Skeletal muscle satellite cell (primary cell): ENCODE measurements at regions not wholly inside any gene's neighbourhood (a gene's known extent, or its start where the extent isn't known, plus 50 kb on each side); places are given as distances from the start of the nearest gene placed in this dataset.
"Not testable (repeated sequence)": the region's sequence is repeated elsewhere in the genome, so short reads cannot be mapped to it uniquely, and the experiment has no call there.

ENCODE experiments used
- H3K27me3 ChIP-seq: 2 replicates; pipeline ENCODE4 v1.7.0; 2013; ENCODE audit warnings: low read length; ENCODE audit not compliant: control insufficient read depth, insufficient read depth
- H3K36me3 ChIP-seq: 2 replicates; pipeline ENCODE4 v1.7.0; 2013; ENCODE audit warnings: mild to moderate bottlenecking, control low read depth, low read length; ENCODE audit not compliant: insufficient read depth
- H3K4me1 ChIP-seq: 2 replicates; pipeline ENCODE4 v1.7.0; 2013; ENCODE audit warnings: low read length; ENCODE audit not compliant: control insufficient read depth, insufficient read depth
- H3K4me2 ChIP-seq: 2 replicates; pipeline ENCODE4 v1.7.0; 2013; ENCODE audit warnings: mild to moderate bottlenecking, low read length
- H3K4me3 ChIP-seq: 2 replicates; pipeline ENCODE4 v1.7.0; 2013; ENCODE audit warnings: low read length
- H3K9ac ChIP-seq: 2 replicates; pipeline ENCODE4 v1.7.0; 2013; ENCODE audit warnings: mild to moderate bottlenecking, low read depth, low read length, moderate library complexity
- H3K9me3 ChIP-seq: replicated peaks from 2 replicates; pipeline ENCODE4 v1.7.0; 2013; ENCODE audit warnings: mild to moderate bottlenecking, control low read depth, low read length

DNA sequence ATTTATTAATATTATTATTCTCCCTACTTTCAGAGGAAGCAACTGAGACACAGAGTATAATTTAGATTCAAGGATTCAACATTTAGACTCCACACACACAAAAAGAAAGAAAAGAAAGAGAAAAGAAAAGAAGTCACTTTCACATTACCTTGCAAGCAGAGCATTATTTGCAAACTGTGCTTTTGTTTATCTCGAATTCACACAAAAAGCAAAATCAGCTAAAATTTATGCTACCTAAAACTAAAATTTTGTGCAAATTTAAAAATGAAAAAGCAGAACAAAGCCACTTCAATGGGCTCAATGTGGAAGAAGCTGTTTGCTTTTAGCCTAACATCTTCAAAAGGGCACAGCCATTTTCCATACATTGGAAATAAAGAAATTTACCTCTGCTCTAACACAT is 1282.7 kb upstream of the GYPC start:
- no peak overlapping the region for H3K4me2 ChIP-seq
- H3K36me3 ChIP-seq: no peaks in the 10 kb centered on the region
- H3K9ac ChIP-seq: no peak overlapping the region

DNA sequence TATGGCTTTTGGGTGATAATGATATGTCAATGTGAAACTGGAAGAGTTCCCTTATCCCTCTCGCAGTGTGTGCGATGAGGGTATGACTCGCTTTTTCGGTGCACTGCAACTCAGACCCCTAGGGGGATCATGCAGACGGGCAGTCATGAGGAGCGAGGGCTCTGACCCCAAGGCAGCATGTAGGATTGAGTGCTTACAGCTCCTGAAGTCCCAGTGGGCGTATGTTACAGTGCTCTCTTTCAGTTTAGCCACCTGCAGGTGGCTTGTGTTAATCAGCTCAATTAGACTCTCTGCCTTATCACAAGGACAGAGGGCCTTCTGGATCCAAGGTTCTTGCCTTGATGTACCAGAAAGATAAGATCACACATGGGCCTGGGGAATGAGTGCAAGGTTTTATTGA is 1269.9 kb upstream of the GYPC start:
- no peaks in the 10 kb centered on the region for H3K27me3 ChIP-seq
- H3K36me3 ChIP-seq: no peaks in the 10 kb centered on the region
- H3K4me3 ChIP-seq: no peak overlapping the region
- no peaks in the 10 kb centered on the region for H3K9me3 ChIP-seq
- no peak overlapping the region for H3K4me2 ChIP-seq
- H3K4me1 ChIP-seq: no peaks in the 10 kb centered on the region
- no peak overlapping the region for H3K9ac ChIP-seq

More for the DNA sequence above, 1282.7 kb upstream of the GYPC start:
- no peaks in the 10 kb centered on the region for H3K27me3 ChIP-seq
- no peak overlapping the region for H3K4me3 ChIP-seq
- no peaks in the 10 kb centered on the region for H3K4me1 ChIP-seq
- H3K9me3 ChIP-seq: no peaks in the 10 kb centered on the region

DNA sequence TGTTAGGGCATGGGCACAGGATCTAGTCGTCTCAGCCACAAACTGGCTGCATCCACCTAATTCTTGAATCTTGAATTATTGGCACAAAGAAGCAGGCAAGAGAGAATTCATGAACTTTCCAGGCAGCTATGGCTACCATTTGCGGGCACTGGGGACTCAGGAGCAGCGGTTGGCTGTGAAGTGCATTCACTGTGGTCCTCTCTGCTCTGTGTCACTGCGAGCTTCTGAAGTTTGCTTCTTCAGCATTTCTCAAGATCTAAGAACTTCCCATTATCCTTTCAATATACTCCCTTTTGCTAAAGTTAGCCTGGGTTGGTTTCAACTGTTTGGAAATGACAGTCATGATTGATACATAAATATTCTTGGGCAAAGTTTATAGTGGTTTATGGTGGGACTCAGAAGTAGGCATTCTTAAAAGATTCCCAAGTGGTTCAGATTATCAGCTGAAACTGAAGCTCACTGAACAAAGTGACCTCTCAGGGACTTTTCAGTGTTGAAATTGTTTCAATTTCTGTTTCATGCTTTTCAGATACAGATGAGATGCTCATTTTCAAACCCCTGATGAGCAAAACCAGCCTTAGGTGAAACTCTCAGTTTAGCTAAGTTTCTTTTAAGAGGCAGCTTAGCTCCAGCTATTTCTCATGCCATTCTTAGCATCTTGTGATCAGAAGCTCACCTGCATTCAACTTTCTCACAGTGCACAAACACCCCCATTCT is 1258.3 kb upstream of the GYPC start:
- no peaks in the 10 kb centered on the region for H3K36me3 ChIP-seq

GRCh38 chr2:125398738-125399524 is 1257.0 kb upstream of the GYPC start:
- no peak overlapping the region for H3K4me2 ChIP-seq
- H3K4me1 ChIP-seq: no peaks in the 10 kb centered on the region
- no peak overlapping the region for H3K4me3 ChIP-seq
- no peaks in the 10 kb centered on the region for H3K9me3 ChIP-seq
- no peaks in the 10 kb centered on the region for H3K27me3 ChIP-seq
- H3K36me3 ChIP-seq: no peaks in the 10 kb centered on the region
- H3K9ac ChIP-seq: no peak overlapping the region

More for the DNA sequence above, 1258.3 kb upstream of the GYPC start:
- H3K9ac ChIP-seq: no peak overlapping the region
- no peaks in the 10 kb centered on the region for H3K27me3 ChIP-seq
- H3K4me3 ChIP-seq: no peak overlapping the region
- H3K4me1 ChIP-seq: no peaks in the 10 kb centered on the region
- no peaks in the 10 kb centered on the region for H3K9me3 ChIP-seq
- no peak overlapping the region for H3K4me2 ChIP-seq

- Histone ChIP-seq H3K36me3 (no peaks in the 10 kb centered on the region), H3K4me3 (no peak overlapping the region), H3K4me2 (peak overlapping the region; percentile 48), H3K27me3 (no peaks in the 10 kb centered on the region), H3K9ac (peak overlapping the region; percentile 24), H3K4me1 (peaks cover 14% of the 10 kb centered on the region), H3K9me3 (no peaks in the 10 kb centered on the region)
Measured at GRCh38 chr2:125405816-125406215, 1250.1 kb upstream of the GYPC start.

GRCh38 chr2:125408874-125409538 is 1247.0 kb upstream of the GYPC start:
- Histone ChIP-seq H3K4me3 (no peak overlapping the region), H3K4me2 (no peak overlapping the region), H3K9me3 (no peaks in the 10 kb centered on the region), H3K9ac (no peak overlapping the region), H3K4me1 (peaks cover 14% of the 10 kb centered on the region), H3K36me3 (no peaks in the 10 kb centered on the region), H3K27me3 (no peaks in the 10 kb centered on the region)

- no peaks in the 10 kb centered on the region for H3K36me3 ChIP-seq
- H3K4me3 ChIP-seq: no peak overlapping the region
- H3K9me3 ChIP-seq: no peaks in the 10 kb centered on the region
- H3K4me2 ChIP-seq: no peak overlapping the region
- no peaks in the 10 kb centered on the region for H3K4me1 ChIP-seq
- no peak overlapping the region for H3K9ac ChIP-seq
- no peaks in the 10 kb centered on the region for H3K27me3 ChIP-seq
Measured at GRCh38 chr2:125418483-125418882, 1237.5 kb upstream of the GYPC start.

- not testable (repeated sequence) for H3K4me2 ChIP-seq, H3K9me3 ChIP-seq
Measured at GRCh38 chr2:125422198-125422770, 1233.7 kb upstream of the GYPC start.

GRCh38 chr2:125424266-125424785 is 1231.6 kb upstream of the GYPC start:
- no peaks in the 10 kb centered on the region for H3K27me3 ChIP-seq
- no peaks in the 10 kb centered on the region for H3K9me3 ChIP-seq
- H3K4me1 ChIP-seq: peaks cover 6% of the 10 kb centered on the region
- no peak overlapping the region for H3K4me3 ChIP-seq
- no peak overlapping the region for H3K4me2 ChIP-seq
- no peak overlapping the region for H3K9ac ChIP-seq
- no peaks in the 10 kb centered on the region for H3K36me3 ChIP-seq

More at GRCh38 chr2:125422198-125422770, 1233.7 kb upstream of the GYPC start:
- H3K4me3 ChIP-seq, H3K4me1 ChIP-seq, H3K9ac ChIP-seq, H3K36me3 ChIP-seq, H3K27me3 ChIP-seq: not testable (repeated sequence)

GRCh38 chr2:125427721-125428315 is 1228.1 kb upstream of the GYPC start:
- Histone ChIP-seq H3K4me1 (peaks cover 6% of the 10 kb centered on the region), H3K4me2 (no peak overlapping the region), H3K9ac (no peak overlapping the region), H3K9me3 (no peaks in the 10 kb centered on the region), H3K36me3 (no peaks in the 10 kb centered on the region), H3K27me3 (no peaks in the 10 kb centered on the region), H3K4me3 (no peak overlapping the region)

DNA sequence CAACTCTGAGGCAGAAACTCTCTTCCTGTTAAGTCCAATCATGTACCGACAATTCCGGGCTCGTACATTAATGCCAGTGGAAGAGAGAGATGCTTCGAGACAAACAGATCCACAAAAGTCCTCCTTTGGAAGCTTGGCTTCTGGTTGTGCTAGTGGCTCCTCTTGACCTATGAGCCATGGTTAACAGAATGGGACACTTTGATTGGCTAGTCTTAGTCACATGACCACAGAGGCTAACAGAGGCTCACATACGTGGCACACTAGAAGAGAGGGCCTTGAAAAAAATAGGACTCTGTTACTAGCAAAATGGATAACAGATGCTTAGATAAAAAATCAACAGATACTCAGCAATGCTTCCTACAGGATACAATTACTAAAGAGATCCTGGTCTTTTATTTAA is 1211.9 kb upstream of the GYPC start:
- Histone ChIP-seq H3K9me3 (no peaks in the 10 kb centered on the region), H3K36me3 (no peaks in the 10 kb centered on the region), H3K4me2 (no peak overlapping the region), H3K4me3 (no peak overlapping the region), H3K4me1 (no peaks in the 10 kb centered on the region), H3K9ac (no peak overlapping the region), H3K27me3 (no peaks in the 10 kb centered on the region)
